ENCODE measurements at regions not wholly inside any gene's neighbourhood (a gene's known extent, or its start where the extent isn't known, plus 50 kb on each side); places are given as distances from the start of the nearest gene placed in this dataset.

DNA sequence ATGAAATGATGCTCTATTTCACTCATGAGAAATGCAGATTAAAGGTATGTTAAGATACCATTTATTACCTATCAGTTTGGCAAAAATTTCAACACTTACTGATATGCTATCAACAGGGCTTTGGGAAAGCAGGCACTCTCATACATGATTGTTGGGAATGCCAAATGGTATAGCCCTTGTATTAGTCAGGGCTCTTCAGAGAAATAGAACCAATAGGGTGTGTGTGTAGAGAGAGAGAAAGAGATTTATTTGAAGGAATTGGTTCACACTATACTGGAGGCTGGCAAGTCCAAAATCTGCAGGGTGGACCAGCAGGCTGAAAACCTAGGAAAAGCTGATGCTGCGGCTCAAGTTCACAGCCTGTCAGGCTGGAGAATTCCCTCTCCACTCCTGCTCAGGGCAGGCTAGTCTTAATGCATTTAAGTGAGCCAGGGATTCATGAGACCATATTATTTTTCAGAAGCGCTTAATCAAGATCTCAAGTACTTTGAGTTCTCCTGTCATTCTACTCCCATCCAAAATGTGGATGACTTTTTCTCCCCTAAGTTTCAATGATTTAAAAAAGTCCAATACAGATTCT, 72.4 kb downstream of the NHLRC3 start:
- no peak overlapping the region for H3K4me3 ChIP-seq (ENCODE audit: low read depth, low read length)
- no peak for DNase-seq (ENCODE audit: low read depth)
- TF ChIP-seq, protein P1, sequence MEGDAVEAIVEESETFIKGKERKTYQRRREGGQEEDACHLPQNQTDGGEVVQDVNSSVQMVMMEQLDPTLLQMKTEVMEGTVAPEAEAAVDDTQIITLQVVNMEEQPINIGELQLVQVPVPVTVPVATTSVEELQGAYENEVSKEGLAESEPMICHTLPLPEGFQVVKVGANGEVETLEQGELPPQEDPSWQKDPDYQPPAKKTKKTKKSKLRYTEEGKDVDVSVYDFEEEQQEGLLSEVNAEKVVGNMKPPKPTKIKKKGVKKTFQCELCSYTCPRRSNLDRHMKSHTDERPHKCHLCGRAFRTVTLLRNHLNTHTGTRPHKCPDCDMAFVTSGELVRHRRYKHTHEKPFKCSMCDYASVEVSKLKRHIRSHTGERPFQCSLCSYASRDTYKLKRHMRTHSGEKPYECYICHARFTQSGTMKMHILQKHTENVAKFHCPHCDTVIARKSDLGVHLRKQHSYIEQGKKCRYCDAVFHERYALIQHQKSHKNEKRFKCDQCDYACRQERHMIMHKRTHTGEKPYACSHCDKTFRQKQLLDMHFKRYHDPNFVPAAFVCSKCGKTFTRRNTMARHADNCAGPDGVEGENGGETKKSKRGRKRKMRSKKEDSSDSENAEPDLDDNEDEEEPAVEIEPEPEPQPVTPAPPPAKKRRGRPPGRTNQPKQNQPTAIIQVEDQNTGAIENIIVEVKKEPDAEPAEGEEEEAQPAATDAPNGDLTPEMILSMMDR (IDR thresholded peaks at IDR 0.05; ENCODE audit: insufficient read depth, low read length) = no peak

DNA sequence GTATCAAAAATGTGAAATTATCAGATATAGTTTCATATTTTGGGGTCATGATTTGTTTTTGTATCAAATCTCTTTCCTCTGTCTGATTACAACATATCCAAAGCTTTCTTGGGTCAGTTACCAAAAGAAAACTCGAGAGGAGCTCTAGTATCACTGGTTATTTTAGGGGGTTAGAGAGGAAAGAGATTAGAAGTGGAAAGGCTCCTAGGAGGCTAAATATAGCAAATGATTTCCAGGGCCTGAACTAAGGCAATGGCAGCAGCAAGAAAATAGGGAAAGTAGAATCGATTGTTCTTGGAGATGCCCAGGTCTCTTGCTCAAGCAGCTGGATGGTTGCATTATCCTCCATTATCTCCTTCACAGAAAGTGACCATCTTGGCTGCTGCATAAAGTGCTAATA, 72.9 kb downstream of the NHLRC3 start:
- TF ChIP-seq, protein P1 (IDR thresholded peaks at IDR 0.05; ENCODE audit: insufficient read depth, low read length) = no peak
- H3K4me3 ChIP-seq (ENCODE audit: low read depth, low read length) = no peak overlapping the region
- DNase-seq (ENCODE audit: low read depth) = no peak

DNA sequence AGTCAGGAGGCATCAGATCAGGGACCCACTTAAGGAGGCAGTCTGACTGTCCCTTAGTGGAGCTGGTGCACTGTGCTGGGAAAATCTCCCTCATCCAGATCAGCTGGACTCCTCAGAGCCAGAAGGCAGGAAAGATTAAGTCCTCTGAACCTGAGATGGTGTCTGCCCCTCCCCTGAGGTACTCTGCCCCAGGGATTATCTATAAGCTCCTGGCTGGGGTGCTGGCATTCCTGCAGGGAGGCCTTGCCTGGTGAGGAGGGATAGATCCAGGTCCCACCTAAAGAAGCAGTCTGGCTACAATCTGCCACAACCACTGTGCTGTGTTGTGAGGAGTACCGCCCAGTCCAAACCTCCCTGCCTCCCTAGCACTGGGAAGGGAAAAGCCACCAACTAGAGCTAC, 81.2 kb downstream of the NHLRC3 start:
- H3K4me3 ChIP-seq (ENCODE audit: low read depth, low read length) = no peak overlapping the region
- DNase-seq (ENCODE audit: low read depth) = no peak
- TF ChIP-seq, protein P1 (IDR thresholded peaks at IDR 0.05; ENCODE audit: insufficient read depth, low read length) = no peak

DNA sequence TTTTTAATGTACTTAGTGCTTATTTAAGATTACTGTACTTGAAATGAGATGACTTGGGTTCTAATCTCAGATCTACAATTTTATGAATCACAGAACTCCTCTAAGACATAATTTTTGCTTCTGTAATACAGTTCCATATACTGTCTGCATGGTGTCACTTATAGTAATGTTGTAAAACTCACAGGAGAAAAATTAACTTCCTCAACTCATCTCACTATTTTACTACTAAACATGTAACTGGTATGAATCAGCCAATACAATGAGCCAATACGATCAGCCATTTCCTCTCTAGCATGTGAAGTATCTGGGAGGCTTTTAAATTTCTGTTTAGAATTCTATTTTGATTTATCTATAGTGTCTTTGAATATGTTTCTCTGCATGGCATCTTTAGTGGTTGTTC, 85.3 kb downstream of the NHLRC3 start:
- DNase-seq (ENCODE audit: low read depth) = no peak
- H3K4me3 ChIP-seq (ENCODE audit: low read depth, low read length) = no peak overlapping the region
- TF ChIP-seq, protein P1 (IDR thresholded peaks at IDR 0.05; ENCODE audit: insufficient read depth, low read length) = no peak

DNA sequence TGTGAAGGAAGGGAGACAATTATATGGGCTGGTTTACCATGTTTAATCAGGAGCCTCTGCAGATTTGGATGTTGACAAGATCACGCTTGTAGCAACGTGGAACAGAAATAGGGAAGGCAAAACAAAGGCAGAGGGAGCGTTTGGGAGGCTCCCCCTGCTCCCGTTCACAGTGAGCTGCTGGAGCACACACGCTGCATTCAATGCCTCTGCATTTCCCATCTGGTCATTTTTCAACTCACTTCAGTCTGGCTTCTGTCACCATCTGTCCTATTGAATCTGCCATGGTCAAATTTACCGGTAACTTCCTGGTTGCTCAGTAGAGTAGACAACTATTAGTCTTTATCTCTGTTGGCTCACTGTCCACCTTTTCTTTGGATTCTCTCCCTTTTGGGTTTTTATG, 91.0 kb downstream of the NHLRC3 start:
- TF ChIP-seq, protein P1 (IDR thresholded peaks at IDR 0.05; ENCODE audit: insufficient read depth, low read length) = no peak
- no peak for DNase-seq (ENCODE audit: low read depth)
- H3K4me3 ChIP-seq (ENCODE audit: low read depth, low read length) = no peak overlapping the region

DNA sequence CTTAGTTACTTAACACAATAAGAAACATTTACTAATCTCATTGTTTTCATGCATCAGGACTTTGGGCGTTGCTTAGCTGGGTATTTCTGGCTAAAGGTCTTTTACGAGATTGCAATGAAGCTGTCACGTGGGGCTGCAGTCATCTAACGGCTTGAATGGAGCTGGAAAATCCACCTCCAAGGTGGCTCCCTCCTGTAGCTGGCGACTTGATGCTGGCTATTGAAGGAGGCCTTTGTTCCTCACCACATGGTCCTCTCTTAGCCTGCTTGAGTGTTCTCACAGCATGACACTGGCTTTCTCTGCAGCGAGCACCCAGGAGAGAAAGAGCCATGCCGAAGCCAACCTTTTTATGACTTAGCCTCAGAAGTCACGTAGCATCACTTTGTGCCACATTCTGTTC, 92.0 kb downstream of the NHLRC3 start:
- DNase-seq (ENCODE audit: low read depth) = no peak
- TF ChIP-seq, protein P1 (IDR thresholded peaks at IDR 0.05; ENCODE audit: insufficient read depth, low read length) = no peak
- no peak overlapping the region for H3K4me3 ChIP-seq (ENCODE audit: low read depth, low read length)

Data from fibroblast of the aortic adventitia (primary cell).